MM.1S (cell line): ENCODE measurements at regions not wholly inside any gene's neighbourhood (a gene's known extent, or its start where the extent isn't known, plus 50 kb on each side); places are given as distances from the start of the nearest gene placed in this dataset.
A peak's percentile ranks its signal among the peaks of the same experiment; 100 is the strongest.
"Not testable (repeated sequence)": the region's sequence is repeated elsewhere in the genome, so short reads cannot be mapped to it uniquely, and the experiment has no call there.

Experiments
- DNase-seq: peaks from one replicate; pipeline ENCODE4 v3.0.0-alpha.2; 2015
- H2AFZ ChIP-seq: fragments of 300-600 bp; sonication (generic); 2 replicates; pipeline ENCODE4 v1.6.0; 2016; ENCODE audit warnings: antibody characterized with exemption, low read length
- H3F3A ChIP-seq: fragments of 300-600 bp; sonication (generic); 2 replicates; pipeline ENCODE4 v1.6.1; 2016; ENCODE audit warnings: mild to moderate bottlenecking, antibody characterized with exemption, low read length, moderate library complexity, mixed read lengths; ENCODE audit not compliant: insufficient read depth
- H3K27ac ChIP-seq: fragments of 300-600 bp; sonication (generic); 2 replicates; pipeline ENCODE4 v1.5.1; 2016; ENCODE audit warnings: mild to moderate bottlenecking, low read length
- H3K27me3 ChIP-seq: fragments of 300-600 bp; sonication (generic); replicated peaks from 2 replicates; pipeline ENCODE4 v1.6.0; 2016; ENCODE audit warnings: low read length; ENCODE audit not compliant: insufficient read depth
- H3K36me3 ChIP-seq: fragments of 300-600 bp; sonication (generic); replicated peaks from 2 replicates; pipeline ENCODE4 v1.6.1; 2016; ENCODE audit warnings: mild to moderate bottlenecking, low read length, mixed read lengths; ENCODE audit not compliant: insufficient read depth
- H3K4me1 ChIP-seq: fragments of 300-600 bp; sonication (generic); 2 replicates; pipeline ENCODE4 v1.6.1; 2016; ENCODE audit warnings: low read length, mixed read lengths
- H3K4me2 ChIP-seq: fragments of 300-600 bp; sonication (generic); 2 replicates; pipeline ENCODE4 v1.6.0; 2016; ENCODE audit warnings: low read depth, low read length
- H3K4me3 ChIP-seq: fragments of 300-600 bp; sonication (generic); 2 replicates; pipeline ENCODE4 v1.5.1; 2016; ENCODE audit warnings: low read length, mixed read lengths
- H3K79me2 ChIP-seq: fragments of 300-600 bp; sonication (generic); 2 replicates; pipeline ENCODE4 v1.6.1; 2016; ENCODE audit warnings: mixed run types, low read length, mixed read lengths
- H3K9ac ChIP-seq: fragments of 300-600 bp; sonication (generic); 2 replicates; pipeline ENCODE4 v1.6.1; 2016; ENCODE audit warnings: low read length, mixed read lengths
- H3K9me2 ChIP-seq: fragments of 300-600 bp; sonication (generic); replicated peaks from 2 replicates; pipeline ENCODE4 v1.6.1; 2016; ENCODE audit warnings: mild to moderate bottlenecking, low read length, mixed read lengths; ENCODE audit not compliant: insufficient read depth
- H3K9me3 ChIP-seq: fragments of 300-600 bp; sonication (generic); replicated peaks from 2 replicates; pipeline ENCODE4 v1.6.1; 2016; ENCODE audit warnings: mild to moderate bottlenecking, low read length, mixed read lengths; ENCODE audit not compliant: insufficient read depth
- H4K20me1 ChIP-seq: fragments of 300-600 bp; sonication (generic); 2 replicates; pipeline ENCODE4 v1.6.1; 2016; ENCODE audit warnings: mild to moderate bottlenecking, low read length, moderate library complexity, mixed read lengths; ENCODE audit not compliant: insufficient read depth
- EZH2 ChIP-seq: fragments of 300-600 bp; sonication (generic); optimal IDR thresholded peaks from 2 replicates; pipeline ENCODE3; 2017; ENCODE audit warnings: low read depth, mild to moderate bottlenecking, antibody characterized with exemption, low read length, mixed read lengths
- EZH2phosphoT487 ChIP-seq: fragments of 300-600 bp; sonication (generic); IDR thresholded peaks from 2 replicates; pipeline ENCODE4 v1.6.1; 2018; ENCODE audit warnings: antibody characterized with exemption, low read length
- TF ChIP-seq, protein P1 (sequence below): fragments of 300-600 bp; sonication (generic); IDR thresholded peaks from 2 replicates; pipeline ENCODE4 v1.5.1; 2016; ENCODE audit warnings: antibody characterized with exemption, low read length, mixed read lengths

DNA sequence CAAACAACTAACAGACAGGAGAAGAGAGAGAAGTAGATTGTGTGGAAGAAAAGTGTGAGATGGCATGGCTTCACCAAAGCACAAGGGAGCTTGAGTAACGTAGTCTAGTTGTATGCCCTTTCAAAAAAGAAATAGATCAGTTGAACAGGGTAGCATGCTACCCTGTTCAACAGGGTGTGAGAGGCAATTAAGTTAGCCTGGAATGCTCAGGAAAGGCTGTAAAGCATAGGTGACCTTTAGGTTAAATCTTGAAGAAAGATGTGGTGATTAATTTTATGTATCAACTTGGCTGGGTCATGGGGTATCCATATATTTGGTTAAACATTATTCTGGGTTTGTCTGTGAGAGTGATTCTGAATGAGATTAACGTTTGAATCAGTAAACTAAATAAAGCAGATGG lies 61.8 kb upstream of the ZC3H15 start:
- DNase-seq, result no peak
- no peak overlapping the region for H3K27ac ChIP-seq
- H3K4me3 ChIP-seq, result no peak overlapping the region
- H2AFZ ChIP-seq, result no peak overlapping the region
- peaks cover 9% of the 10 kb centered on the region for H3K4me1 ChIP-seq
- H4K20me1 ChIP-seq, result no peaks in the 10 kb centered on the region
- H3K36me3 ChIP-seq, result no peaks in the 10 kb centered on the region
- H3F3A ChIP-seq, result no peaks in the 10 kb centered on the region
- no peaks in the 10 kb centered on the region for H3K9me3 ChIP-seq
- H3K79me2 ChIP-seq, result no peaks in the 10 kb centered on the region
- no peaks in the 10 kb centered on the region for H3K27me3 ChIP-seq
- H3K9me2 ChIP-seq, result no peaks in the 10 kb centered on the region
- H3K4me2 ChIP-seq, result no peak overlapping the region
- TF ChIP-seq, protein P1, sequence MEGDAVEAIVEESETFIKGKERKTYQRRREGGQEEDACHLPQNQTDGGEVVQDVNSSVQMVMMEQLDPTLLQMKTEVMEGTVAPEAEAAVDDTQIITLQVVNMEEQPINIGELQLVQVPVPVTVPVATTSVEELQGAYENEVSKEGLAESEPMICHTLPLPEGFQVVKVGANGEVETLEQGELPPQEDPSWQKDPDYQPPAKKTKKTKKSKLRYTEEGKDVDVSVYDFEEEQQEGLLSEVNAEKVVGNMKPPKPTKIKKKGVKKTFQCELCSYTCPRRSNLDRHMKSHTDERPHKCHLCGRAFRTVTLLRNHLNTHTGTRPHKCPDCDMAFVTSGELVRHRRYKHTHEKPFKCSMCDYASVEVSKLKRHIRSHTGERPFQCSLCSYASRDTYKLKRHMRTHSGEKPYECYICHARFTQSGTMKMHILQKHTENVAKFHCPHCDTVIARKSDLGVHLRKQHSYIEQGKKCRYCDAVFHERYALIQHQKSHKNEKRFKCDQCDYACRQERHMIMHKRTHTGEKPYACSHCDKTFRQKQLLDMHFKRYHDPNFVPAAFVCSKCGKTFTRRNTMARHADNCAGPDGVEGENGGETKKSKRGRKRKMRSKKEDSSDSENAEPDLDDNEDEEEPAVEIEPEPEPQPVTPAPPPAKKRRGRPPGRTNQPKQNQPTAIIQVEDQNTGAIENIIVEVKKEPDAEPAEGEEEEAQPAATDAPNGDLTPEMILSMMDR, result no peak
- TF ChIP-seq EZH2 (no peak), EZH2phosphoT487 (no peak)
- H3K9ac ChIP-seq, result no peak overlapping the region

DNA sequence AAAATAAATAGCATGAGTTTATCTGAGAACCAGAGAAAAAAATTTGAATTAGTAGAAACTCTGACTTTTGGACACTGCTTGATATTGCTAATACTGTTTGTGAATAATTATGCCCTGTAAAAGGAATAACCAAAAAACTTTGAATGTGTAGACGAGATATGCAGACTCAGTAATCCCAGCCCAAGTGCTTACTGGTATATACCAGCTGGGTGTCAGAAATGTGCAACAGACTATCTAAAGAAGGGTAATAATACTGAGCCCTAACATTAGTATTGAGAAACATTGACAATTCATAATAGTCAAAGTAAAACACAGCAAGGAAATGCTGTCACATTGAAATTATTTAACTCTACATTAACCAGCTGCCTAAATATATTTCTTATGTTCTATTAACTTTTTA lies 60.5 kb upstream of the ZC3H15 start:
- Histone ChIP-seq H3K4me3 (no peak overlapping the region), H3K9ac (no peak overlapping the region), H3K4me2 (no peak overlapping the region), H3K4me1 (peaks cover 9% of the 10 kb centered on the region), H3K9me3 (no peaks in the 10 kb centered on the region), H3K27ac (no peak overlapping the region), H2AFZ (no peak overlapping the region), H3K36me3 (no peaks in the 10 kb centered on the region), H3K79me2 (no peaks in the 10 kb centered on the region), H3K9me2 (no peaks in the 10 kb centered on the region), H4K20me1 (no peaks in the 10 kb centered on the region), H3K27me3 (no peaks in the 10 kb centered on the region), H3F3A (no peaks in the 10 kb centered on the region)
- TF ChIP-seq EZH2phosphoT487, result no peak
- no peak for TF ChIP-seq EZH2
- TF ChIP-seq, protein P1, result no peak
- DNase-seq, result no peak

DNA sequence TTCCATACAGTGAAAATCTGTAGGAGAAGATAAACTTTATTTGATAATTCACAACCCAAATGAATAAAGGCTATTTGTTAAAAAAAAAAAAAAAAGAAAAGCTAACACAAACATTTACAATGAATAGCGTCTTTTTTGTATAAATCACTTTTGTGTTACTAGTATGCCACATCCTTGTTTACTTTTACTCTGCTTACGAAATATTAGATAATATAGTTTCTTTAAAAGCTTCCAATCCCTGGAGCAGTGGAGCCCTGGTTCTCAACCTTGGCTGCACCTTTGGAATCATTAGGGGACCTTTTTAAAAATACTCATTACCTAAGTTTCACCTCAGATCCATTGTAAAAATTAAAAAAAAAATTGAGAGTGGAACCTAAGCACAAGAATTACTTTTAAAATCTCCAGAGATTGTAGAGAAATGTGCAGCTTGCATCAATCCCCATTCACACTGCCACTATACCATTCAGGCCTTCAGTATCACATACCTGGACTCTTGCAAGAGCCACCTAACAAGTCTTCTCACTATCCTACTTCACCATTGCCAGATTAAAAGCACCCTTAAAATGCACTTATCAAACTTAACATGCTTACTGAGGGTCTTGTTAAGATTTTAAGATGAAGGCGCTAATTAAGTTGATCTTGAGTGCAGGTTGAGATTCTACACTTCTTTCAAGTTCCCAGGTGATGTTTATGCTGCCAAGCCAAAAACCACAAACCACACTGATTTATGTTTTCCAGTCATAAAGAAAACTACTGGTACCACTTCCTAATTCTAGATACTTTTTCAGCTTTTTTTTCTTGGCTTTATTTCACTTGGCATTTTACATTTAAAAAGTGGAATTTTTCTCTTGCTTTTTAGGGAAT lies 59.7 kb upstream of the ZC3H15 start:
- Histone ChIP-seq H4K20me1 (no peaks in the 10 kb centered on the region), H3K79me2 (no peaks in the 10 kb centered on the region), H3K4me3 (no peak overlapping the region), H3K4me1 (peaks cover 9% of the 10 kb centered on the region), H3K9me2 (no peaks in the 10 kb centered on the region), H3K36me3 (no peaks in the 10 kb centered on the region), H3K27me3 (no peaks in the 10 kb centered on the region), H3F3A (no peaks in the 10 kb centered on the region), H3K4me2 (0 out of 2 replicates have a peak overlapping the region, but pooled peaks have one; percentile 21), H3K9me3 (no peaks in the 10 kb centered on the region), H2AFZ (no peak overlapping the region), H3K9ac (no peak overlapping the region), H3K27ac (no peak overlapping the region)
- peak; percentile 56 for DNase-seq
- TF ChIP-seq EZH2phosphoT487, result no peak

DNA sequence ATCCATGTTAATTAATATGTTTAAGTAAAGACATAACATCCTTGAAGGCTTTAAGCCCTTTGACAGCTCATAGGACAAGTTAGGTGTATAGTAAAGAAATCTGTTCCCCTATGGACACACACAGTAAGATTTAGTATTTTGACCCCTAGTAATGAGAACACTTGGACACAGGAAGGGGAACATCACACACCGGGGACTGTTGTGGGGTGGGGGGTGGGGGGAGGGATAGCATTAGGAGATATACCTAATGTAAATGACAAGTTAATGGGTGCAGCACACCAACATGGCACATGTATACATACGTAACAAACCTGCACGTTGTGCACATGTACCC lies 59.1 kb upstream of the ZC3H15 start:
- H4K20me1 ChIP-seq, H3K27me3 ChIP-seq, H3K4me2 ChIP-seq, H2AFZ ChIP-seq, DNase-seq, H3K4me1 ChIP-seq, H3K9ac ChIP-seq, H3F3A ChIP-seq, H3K9me3 ChIP-seq, H3K79me2 ChIP-seq, H3K36me3 ChIP-seq, H3K9me2 ChIP-seq, H3K27ac ChIP-seq, H3K4me3 ChIP-seq: not testable (repeated sequence)
